Right lobe of liver (tissue), 4 donors: ENCODE measurements at regions not wholly inside any gene's neighbourhood (a gene's known extent, or its start where the extent isn't known, plus 50 kb on each side); places are given as distances from the start of the nearest gene placed in this dataset.

Experiments
- POLR2A ChIP-seq: fragments of 450-650 bp; IDR thresholded peaks from one replicate; pipeline ENCODE4 v1.6.1; 2017; ENCODE audit warnings: antibody characterized with exemption, mild to moderate bottlenecking
- TF ChIP-seq, protein P1 (sequence below), 4 donors: fragments of 200-600 bp in 3 of 4; fragments of 450-650 bp in 1 of 4; IDR thresholded peaks; one replicate each; pipeline versions ENCODE4 v1.5.1 to v1.8.0; 2016 to 2022; ENCODE audit warnings: antibody characterized with exemption in 4 of 4, mild to moderate bottlenecking in 2 of 4
- donor health status: DM: no; HTN: no; CAD: no.
- donor health status: DM: no; HTN: no; CAD: no.
- donor health status: DM: no; HTN: yes; CAD: no.

DNA sequence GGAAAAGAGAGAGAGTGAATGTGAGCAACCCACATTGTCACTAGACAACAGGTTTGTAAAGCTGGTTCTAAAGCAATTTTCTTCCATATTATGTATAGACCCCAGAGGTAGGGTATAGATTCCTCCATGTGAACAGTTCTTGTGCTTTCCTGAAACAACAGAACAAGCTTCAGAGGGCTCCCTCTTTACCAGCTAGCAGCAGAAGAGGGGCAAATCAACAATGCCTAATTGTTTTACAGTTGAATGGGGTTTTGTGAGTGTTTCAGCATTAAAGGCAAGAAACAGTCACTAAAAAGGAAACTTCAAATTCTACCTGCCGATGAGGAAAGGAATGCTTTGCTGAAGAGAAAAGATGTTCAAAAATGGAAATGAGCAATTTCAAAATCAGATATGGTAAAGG is 341.2 kb upstream of the KITLG start:
- TF ChIP-seq, protein P1, sequence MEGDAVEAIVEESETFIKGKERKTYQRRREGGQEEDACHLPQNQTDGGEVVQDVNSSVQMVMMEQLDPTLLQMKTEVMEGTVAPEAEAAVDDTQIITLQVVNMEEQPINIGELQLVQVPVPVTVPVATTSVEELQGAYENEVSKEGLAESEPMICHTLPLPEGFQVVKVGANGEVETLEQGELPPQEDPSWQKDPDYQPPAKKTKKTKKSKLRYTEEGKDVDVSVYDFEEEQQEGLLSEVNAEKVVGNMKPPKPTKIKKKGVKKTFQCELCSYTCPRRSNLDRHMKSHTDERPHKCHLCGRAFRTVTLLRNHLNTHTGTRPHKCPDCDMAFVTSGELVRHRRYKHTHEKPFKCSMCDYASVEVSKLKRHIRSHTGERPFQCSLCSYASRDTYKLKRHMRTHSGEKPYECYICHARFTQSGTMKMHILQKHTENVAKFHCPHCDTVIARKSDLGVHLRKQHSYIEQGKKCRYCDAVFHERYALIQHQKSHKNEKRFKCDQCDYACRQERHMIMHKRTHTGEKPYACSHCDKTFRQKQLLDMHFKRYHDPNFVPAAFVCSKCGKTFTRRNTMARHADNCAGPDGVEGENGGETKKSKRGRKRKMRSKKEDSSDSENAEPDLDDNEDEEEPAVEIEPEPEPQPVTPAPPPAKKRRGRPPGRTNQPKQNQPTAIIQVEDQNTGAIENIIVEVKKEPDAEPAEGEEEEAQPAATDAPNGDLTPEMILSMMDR (IDR thresholded peaks at IDR 0.05) = no peak
- no peak for TF ChIP-seq POLR2A
